ENCODE measurements at regions not wholly inside any gene's neighbourhood (a gene's known extent, or its start where the extent isn't known, plus 50 kb on each side); places are given as distances from the start of the nearest gene placed in this dataset.

DNA sequence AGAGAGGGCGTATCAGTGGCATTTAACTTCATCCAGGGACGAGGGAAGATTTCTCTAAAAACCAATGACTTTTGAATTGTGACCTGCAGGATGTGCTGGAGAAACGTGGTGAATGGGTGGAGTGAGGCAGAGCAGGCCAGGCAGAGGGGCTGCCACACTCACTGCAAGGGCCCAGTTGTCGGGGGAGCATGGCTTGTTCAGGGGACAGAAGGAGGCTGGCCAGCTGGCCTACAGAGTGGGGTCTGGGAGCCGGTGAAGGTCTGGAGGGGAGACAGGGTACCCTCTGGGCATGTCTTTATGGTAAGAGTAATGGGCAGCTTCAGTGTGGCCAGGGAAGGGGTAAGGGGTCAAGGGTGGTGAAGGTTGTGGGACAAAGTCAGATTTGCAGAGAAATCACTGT is 225.2 kb upstream of the RGMA start:
- no peak for DNase-seq (ENCODE audit: low spot score in 2 of 2)
- Histone ChIP-seq H3K4me1 (no peaks in the 10 kb centered on the region), H3K27ac (no peak overlapping the region), H3K9me3 (no peaks in the 10 kb centered on the region), H3K36me3 (no peaks in the 10 kb centered on the region), H3K4me3 (no peak overlapping the region), H3K27me3 (no peaks in the 10 kb centered on the region)
- TF ChIP-seq POLR2A (IDR thresholded peaks at IDR 0.05), result no peak
- TF ChIP-seq, protein P1, sequence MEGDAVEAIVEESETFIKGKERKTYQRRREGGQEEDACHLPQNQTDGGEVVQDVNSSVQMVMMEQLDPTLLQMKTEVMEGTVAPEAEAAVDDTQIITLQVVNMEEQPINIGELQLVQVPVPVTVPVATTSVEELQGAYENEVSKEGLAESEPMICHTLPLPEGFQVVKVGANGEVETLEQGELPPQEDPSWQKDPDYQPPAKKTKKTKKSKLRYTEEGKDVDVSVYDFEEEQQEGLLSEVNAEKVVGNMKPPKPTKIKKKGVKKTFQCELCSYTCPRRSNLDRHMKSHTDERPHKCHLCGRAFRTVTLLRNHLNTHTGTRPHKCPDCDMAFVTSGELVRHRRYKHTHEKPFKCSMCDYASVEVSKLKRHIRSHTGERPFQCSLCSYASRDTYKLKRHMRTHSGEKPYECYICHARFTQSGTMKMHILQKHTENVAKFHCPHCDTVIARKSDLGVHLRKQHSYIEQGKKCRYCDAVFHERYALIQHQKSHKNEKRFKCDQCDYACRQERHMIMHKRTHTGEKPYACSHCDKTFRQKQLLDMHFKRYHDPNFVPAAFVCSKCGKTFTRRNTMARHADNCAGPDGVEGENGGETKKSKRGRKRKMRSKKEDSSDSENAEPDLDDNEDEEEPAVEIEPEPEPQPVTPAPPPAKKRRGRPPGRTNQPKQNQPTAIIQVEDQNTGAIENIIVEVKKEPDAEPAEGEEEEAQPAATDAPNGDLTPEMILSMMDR (IDR thresholded peaks at IDR 0.05), result no peak
- TF ChIP-seq POLR2AphosphoS5 (IDR thresholded peaks at IDR 0.05), result no peak
- intact Hi-C loops (cut with DNase I; ENCODE audit: low total_unique reads), result no loop called here

DNA sequence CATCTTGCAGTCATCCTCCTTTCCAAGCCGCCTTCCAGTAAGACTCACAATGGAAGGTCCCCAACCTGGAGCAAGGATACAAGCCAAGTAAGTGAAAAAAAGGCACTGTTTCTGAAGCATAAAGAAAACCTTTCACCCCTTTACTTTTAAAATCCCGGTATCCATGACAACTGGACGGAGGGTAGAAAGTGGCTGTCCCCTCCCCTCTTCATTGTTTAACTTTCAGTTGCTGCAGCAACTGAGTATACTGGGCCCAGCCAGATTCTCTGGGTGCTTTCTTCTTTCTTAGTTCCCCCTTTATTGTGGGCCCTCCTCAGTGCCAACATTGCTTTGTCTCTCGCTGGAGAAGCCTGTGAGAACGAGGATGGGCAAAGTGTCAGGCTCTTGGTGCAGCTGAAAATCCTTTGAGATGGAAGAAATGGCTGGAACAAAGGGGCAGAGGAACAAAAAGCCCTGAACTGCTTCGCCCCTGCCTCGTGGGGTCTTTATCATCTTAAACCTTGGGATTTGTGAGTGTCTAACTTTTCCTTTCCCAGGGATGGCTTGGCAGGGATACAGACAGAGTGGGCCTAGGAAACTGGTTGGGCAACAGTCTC is 224.0 kb upstream of the RGMA start:
- Histone ChIP-seq H3K36me3 (no peaks in the 10 kb centered on the region), H3K27ac (no peak overlapping the region), H3K4me3 (no peak overlapping the region), H3K4me1 (no peaks in the 10 kb centered on the region), H3K9me3 (no peaks in the 10 kb centered on the region), H3K27me3 (no peaks in the 10 kb centered on the region)
- no peak for DNase-seq (ENCODE audit: low spot score in 2 of 2)
- TF ChIP-seq POLR2AphosphoS5 (IDR thresholded peaks at IDR 0.05), result no peak
- intact Hi-C loops (cut with DNase I; ENCODE audit: low total_unique reads), result no loop called here

DNA sequence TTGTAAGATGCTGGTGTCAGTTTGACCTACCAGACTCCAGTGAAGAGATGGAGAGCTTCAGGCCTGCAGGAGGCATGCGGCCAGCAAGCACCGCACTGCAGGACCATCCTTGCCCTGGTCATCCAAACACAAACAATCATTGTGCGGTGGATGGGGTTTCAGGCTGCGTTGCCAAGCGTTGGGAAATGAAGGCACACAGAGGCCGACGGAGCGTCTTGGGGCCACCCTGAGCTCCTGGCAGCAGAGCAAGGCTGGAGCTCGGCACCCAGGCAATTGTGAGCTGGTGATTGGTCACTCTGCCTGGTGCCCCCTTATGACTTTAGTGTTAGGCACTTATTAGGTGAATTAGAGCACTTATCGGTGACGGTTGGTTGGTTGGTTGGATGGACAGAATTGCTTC is 222.6 kb upstream of the RGMA start:
- Histone ChIP-seq H3K9me3 (no peaks in the 10 kb centered on the region), H3K4me3 (no peak overlapping the region), H3K4me1 (no peaks in the 10 kb centered on the region), H3K27me3 (no peaks in the 10 kb centered on the region), H3K27ac (no peak overlapping the region), H3K36me3 (no peaks in the 10 kb centered on the region)
- intact Hi-C loops (cut with DNase I; ENCODE audit: low total_unique reads), result no loop called here
- no peak for DNase-seq (ENCODE audit: low spot score in 2 of 2)
- TF ChIP-seq POLR2AphosphoS5 (IDR thresholded peaks at IDR 0.05) (no peak), POLR2A (IDR thresholded peaks at IDR 0.05) (no peak)
- TF ChIP-seq, protein P1 (IDR thresholded peaks at IDR 0.05), result no peak

DNA sequence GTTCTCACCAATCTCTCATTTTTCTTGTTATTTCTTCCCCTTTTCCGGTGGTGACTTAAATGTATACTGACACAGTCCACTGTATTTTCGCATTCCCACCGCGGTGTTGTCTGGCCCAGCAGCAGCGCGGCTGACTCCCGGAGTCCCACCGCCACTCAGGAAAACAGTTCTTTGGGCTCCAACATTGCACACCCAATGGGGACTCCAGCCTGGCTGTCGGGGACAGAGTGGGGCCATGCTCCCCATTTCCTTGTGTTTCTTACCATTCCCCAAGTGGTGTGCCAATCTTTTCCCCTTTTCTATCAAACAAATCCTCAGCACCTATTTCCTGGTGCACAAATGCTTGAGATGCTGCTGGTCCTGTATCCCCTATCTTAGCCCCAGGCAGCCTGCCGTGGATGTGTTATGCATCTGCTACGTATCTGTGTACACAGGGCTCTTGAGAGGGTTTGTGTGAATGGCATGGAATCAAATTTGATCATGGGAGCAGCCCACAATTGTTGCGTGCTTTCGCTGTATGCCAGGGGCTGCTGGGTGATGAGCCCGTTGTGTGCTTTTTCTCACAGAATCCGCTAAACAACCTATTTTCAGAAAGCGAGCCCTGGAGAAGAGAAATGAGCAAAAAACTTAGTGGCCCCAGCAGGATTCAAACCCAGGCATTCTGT is 219.1 kb upstream of the RGMA start:
- no peak for TF ChIP-seq POLR2A (IDR thresholded peaks at IDR 0.05)
- TF ChIP-seq, protein P1 (IDR thresholded peaks at IDR 0.05), result no peak
- TF ChIP-seq POLR2AphosphoS5 (IDR thresholded peaks at IDR 0.05), result no peak
- Histone ChIP-seq H3K9me3 (no peaks in the 10 kb centered on the region), H3K27me3 (no peaks in the 10 kb centered on the region), H3K4me3 (no peak overlapping the region), H3K4me1 (no peaks in the 10 kb centered on the region), H3K36me3 (no peaks in the 10 kb centered on the region), H3K27ac (no peak overlapping the region)
- DNase-seq (ENCODE audit: low spot score in 2 of 2), result no peak
- intact Hi-C loops (cut with DNase I; ENCODE audit: low total_unique reads), result no loop called here

DNA sequence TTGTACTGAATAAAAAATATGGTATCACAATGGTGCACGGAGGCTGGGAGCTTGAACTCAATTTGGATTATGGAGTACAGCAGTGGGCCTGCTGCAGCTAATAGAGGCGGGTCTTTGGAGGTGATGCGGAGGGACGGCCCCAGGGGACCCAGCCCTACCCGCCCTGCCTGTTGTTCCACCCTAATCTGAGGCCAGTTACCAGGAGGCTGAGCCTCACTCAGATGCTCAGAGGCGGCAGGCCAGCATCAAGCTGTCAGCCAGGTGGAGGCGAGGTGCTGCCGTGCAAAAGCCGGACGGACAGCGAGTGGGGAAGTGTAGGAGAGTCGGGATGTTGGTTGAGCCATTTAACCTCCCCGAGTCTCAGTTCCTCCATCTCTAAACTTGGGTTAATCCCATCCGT is 218.5 kb upstream of the RGMA start:
- Histone ChIP-seq H3K4me3 (no peak overlapping the region), H3K9me3 (no peaks in the 10 kb centered on the region), H3K27ac (no peak overlapping the region), H3K36me3 (no peaks in the 10 kb centered on the region), H3K27me3 (no peaks in the 10 kb centered on the region), H3K4me1 (no peaks in the 10 kb centered on the region)
- DNase-seq (ENCODE audit: low spot score in 2 of 2), result no peak
- intact Hi-C loops (cut with DNase I; ENCODE audit: low total_unique reads), result no loop called here
- TF ChIP-seq POLR2AphosphoS5 (IDR thresholded peaks at IDR 0.05) (no peak), POLR2A (IDR thresholded peaks at IDR 0.05) (no peak)
- TF ChIP-seq, protein P1 (IDR thresholded peaks at IDR 0.05), result no peak
